ENCODE measurements at regions not wholly inside any gene's neighbourhood (a gene's known extent, or its start where the extent isn't known, plus 50 kb on each side); places are given as distances from the start of the nearest gene placed in this dataset.

GRCh38 chr1:98382986-98383740, 278.4 kb upstream of the SNX7 start:
- DNase-seq (ENCODE audit: low spot score), result no peak

- no peak for DNase-seq (ENCODE audit: low spot score)
Measured at GRCh38 chr1:98382586-98382985, 278.9 kb upstream of the SNX7 start.

GRCh38 chr1:98374098-98374497, 287.4 kb upstream of the SNX7 start:
- no peak for DNase-seq (ENCODE audit: low spot score)

- no peak for DNase-seq (ENCODE audit: low spot score)
Measured at GRCh38 chr1:98373056-98373455, 288.5 kb upstream of the SNX7 start.

DNA sequence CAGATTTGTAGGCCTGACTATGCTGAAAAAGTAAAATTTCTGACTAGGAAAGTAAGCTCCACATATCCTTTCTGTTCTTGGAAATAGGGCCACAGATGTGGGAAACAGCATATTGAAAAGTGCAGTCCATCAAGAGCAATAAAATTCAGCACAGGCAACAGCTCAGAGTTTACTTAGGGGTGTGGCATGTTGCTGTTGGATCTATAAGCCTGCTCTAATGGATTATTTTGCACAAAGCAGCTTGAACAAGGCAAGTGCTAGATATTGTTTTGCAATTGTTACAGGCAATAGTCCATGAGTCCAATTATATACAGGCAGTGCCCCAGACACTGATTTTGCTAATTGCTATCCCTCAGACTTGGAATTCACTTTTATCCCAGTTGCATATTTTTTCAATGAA, 289.8 kb upstream of the SNX7 start:
- no peak for DNase-seq (ENCODE audit: low spot score)

DNA sequence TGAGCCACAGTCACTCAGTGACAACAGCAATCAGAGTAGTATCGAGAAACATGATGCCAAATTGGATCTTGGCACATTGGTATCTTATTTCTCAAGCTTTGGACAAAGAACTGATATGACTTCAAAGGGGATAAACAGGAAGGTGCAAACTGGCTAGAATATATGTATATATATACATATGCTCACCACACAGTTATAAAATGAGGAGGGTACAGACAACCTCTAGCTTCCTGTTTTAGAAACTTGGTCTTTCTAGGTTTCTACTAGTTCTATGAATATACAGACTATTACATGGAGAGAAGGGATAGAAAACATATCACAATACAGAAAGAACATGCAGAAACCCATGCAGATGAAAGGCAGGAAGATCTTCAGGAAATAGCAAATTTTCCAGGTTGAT, 292.1 kb upstream of the SNX7 start:
- DNase-seq (ENCODE audit: low spot score), result no peak

- DNase-seq (ENCODE audit: low spot score), result no peak
Measured at GRCh38 chr1:98368995-98369394, 292.5 kb upstream of the SNX7 start.

DNA sequence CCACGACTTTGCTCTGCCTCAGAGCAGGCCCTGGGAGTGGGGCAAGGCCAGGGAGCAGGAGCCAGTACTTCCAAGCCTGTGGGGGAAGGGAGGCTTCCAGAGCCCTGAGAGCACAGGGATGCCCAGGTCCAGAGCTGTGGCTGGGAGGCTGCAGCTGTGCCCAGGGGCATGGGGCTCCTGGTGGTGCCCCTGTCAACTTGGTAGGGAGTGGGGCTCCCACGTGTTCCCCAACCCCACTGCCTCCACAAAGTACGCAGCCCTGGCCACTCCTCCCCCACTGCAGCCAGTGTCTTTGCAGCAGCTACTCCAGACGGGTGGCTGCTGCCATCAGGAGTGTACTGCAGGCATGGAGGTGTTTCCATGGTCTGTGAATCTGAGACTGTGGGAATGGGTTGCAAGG, 294.1 kb upstream of the SNX7 start:
- DNase-seq (ENCODE audit: low spot score), result no peak

GRCh38 chr1:98366343-98366742, 295.2 kb upstream of the SNX7 start:
- no peak for DNase-seq (ENCODE audit: low spot score)

GRCh38 chr1:98364544-98364943, 297.0 kb upstream of the SNX7 start:
- no peak for DNase-seq (ENCODE audit: low spot score)

- DNase-seq (ENCODE audit: low spot score), result no peak
Measured at GRCh38 chr1:98360864-98361263, 300.7 kb upstream of the SNX7 start.

GRCh38 chr1:98355656-98356383, 305.7 kb upstream of the SNX7 start:
- DNase-seq (ENCODE audit: low spot score), result no peak

- no peak for DNase-seq (ENCODE audit: low spot score)
Measured at GRCh38 chr1:98352378-98352777, 309.1 kb upstream of the SNX7 start.

GRCh38 chr1:98351561-98351960, 310.0 kb upstream of the SNX7 start:
- DNase-seq (ENCODE audit: low spot score), result no peak

GRCh38 chr1:98345417-98345816, 316.1 kb upstream of the SNX7 start:
- DNase-seq (ENCODE audit: low spot score), result no peak

DNA sequence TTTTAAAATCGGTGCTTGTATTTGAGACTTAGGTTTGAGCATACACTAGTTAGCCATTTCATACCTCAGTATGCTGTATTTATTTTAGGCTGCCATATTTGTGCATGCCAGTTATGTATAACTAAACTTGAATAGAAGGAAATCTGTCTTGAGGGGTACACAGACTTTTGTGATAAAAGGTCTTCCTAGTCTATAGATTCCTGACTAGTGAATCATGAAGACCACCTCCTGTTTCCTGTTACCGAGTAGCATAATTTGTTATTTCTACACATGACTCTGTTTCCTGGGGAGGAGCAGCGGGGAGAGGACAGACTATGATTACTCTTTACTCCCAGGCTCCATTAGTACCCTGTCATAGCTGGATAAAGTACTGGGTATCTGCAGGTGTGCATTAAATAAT, 316.8 kb upstream of the SNX7 start:
- no peak for DNase-seq (ENCODE audit: low spot score)

- no peak for DNase-seq (ENCODE audit: low spot score)
Measured at GRCh38 chr1:98342566-98342965, 319.0 kb upstream of the SNX7 start.

- no peak for DNase-seq (ENCODE audit: low spot score)
Measured at GRCh38 chr1:98340511-98340910, 321.0 kb upstream of the SNX7 start.

GRCh38 chr1:98336472-98337083, 324.9 kb upstream of the SNX7 start:
- DNase-seq (ENCODE audit: low spot score), result no peak

- DNase-seq (ENCODE audit: low spot score), result no peak
Measured at GRCh38 chr1:98333936-98334335, 327.6 kb upstream of the SNX7 start.

DNA sequence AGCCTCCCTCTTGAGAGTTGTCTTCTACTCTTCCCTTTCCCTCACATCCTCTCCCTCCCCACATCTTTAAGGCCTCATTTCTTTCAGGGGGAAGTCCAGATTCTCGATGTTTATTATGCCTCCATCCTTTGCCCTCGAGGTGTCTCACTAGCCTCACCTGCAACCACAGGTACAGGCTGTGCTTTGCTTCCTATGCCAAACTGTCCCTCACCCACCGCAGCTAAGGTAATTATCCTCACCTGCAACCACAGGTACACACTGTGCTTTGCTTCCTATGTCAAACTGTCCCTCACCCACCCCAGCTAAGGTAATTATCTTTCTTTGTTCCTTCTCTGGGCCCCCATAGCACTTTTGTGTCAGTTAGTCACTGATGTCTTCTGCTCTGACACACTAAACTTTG, 328.1 kb upstream of the SNX7 start:
- no peak for DNase-seq (ENCODE audit: low spot score)

- DNase-seq (ENCODE audit: low spot score), result no peak
Measured at GRCh38 chr1:98331718-98332311, 329.7 kb upstream of the SNX7 start.

- DNase-seq (ENCODE audit: low spot score), result no peak
Measured at GRCh38 chr1:98331243-98331642, 330.3 kb upstream of the SNX7 start.

All from cerebellar cortex (tissue), 1 donor.